Stimulated activated CD4-positive, alpha-beta T cell treated with anti-CD3 and anti-CD28 coated beads, Interleukin-15, amount 100 ng/mL, for 24 hours (primary cell): ENCODE measurements at regions not wholly inside any gene's neighbourhood (a gene's known extent, or its start where the extent isn't known, plus 50 kb on each side); places are given as distances from the start of the nearest gene placed in this dataset.

Experiments used
- DNase-seq: peaks from one replicate; pipeline ENCODE4 v3.0.0-alpha.2; 2020

DNA sequence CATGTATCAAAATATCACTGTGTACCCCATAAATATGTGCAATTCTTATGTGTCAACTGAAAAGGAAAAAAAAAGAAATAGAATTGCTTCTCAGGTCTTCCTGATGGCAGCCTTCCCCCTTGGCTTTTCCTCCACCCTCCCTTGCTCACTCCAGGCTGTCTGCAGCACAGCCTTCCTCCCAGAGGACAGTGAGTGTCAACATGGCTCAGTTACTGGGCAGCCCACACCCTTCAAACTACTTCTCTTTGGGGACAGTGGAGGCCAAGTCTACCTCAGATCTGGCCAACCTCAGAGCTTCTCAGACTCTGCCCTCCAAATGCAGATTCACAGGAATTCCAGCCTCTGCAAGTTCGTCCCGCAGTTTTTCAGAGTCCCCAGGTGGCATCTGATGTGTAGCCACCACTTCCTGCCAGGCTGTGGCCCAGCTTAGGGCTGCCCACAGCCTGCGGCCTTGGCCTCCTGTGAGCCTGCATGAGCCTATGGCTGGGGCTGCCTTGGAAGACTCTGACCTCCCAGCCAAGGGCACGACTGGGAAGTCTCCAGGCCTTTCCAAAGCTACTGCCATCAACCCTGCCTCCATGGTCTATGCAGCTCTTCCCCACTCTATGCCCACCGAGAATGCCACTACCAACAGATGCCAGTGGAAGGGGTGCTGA lies 148.0 kb upstream of the PWP1 start:
- no peak for DNase-seq

DNA sequence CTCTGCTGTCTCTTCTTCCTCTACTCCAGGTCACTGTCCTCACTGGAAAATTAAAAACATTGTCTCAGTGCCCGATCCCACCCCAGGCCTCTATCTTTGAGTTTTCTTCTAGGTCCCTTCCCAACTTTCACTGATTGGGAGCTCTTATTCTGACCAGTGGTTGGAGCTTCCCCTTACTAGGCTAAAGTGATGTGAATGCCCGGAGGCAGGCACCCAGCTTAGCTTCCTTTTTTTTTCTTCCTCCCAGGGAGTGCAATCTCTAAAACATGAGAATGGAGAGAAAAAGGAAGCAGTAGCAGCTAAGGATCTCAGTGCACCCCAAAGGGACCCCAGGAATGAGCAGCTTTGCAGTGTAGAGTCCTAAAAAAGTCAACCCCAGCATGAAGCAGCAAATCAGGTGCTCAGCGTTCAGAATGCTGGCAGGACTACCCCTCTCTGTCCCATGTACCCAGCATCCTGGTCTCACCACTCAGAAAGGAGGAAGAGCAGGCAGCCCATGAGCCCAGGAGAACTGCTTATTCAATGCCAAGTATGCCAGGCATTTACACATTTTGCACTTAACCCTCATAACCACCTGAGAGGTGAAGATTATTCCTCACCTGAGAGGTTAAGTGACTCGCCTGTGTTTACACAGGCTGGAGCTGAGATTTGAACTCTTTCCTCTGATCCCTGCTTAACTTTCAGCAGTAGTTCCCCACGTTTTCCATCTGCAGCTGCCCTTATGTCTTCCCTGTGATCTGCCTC lies 146.2 kb upstream of the PWP1 start:
- no peak for DNase-seq

DNA sequence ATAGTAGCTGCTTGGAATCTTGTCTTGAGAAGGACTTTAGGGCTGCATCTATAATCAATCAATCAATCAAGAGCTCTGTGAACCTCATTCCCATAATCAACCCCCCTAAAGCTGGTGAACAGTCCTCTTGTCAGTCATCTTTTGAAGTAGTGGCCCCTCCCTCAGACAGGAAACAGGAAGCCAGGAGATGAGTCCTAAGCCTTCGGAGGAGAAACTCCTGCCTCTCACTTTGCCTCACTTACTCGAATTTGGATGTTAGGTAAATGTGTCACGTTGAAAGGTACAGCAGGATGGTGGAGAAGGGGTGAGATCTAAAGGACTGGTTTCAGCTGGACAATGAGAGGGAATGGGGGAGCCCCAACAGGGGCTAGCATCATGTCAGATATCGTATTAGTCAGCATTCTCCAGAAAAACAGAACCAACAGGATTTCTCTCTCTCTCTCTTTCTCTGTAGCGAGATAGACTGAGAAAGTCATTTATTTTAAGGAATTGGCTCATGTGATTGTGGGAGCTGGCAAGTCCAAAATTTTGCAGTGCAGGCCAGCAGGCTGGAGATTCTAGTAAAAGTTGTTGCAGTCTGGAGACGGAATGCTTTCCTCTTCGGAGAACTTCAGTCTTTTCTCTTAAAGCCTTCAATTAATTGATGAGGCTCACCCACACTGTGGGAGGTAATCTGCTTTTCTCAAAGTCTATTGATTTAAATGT lies 144.4 kb upstream of the PWP1 start:
- no peak for DNase-seq

DNA sequence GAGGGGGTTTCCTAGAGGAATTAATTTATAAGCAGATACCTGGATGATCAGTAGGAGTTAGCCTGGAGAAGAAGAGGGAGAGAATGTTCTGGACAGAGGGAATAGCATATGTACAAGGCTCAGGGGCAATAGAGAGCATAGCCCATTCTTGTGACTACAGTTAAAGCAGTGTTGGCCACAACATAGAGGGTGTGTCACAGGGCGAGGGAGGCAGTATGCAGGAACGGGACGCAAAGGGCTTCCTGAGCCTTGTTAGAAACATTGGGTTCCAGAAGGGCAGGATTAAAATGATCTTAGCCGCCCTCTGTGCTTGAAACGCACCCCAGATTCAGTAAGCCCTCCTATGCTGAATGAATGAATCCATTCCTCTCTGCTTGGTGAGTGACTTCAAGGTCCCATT lies 142.2 kb upstream of the PWP1 start:
- no peak for DNase-seq

DNA sequence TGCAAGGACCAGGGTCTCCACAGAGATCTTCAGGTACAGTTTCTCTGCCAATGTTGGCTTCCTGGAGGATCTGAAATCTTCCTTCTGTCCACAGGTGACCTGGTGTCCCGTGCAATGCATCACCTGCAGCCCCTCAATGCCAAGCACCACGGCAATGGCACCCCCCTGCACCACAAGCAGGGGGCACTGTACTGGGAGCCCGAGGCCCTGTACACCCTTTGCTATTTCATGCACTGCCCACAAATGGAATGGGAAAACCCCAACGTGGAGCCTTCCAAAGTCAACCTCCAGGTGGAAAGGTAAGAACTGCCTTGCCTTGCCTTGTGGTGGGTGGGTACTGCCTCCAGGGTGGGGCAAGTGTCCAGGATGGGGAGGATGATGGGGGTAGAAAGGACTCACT lies 141.8 kb upstream of the PWP1 start:
- no peak for DNase-seq

DNA sequence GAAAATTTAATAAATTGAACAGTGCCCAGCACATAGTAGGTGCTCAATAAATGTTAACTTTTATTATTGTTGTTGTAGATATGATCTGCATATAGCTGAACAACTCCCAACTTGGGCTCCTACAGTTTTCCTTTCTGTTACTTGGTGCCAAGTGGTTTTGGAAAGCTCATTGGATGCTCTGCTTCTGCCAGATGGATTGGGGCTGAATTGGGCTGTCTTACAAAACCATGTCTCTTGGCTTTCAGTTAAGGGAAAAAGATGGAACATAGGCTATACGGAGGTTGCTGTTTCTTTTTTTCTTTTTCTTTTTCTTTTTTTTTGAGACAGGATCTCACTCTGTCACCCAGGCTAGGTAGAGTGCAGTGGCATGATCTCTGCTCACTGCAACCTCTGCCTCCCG lies 140.7 kb upstream of the PWP1 start:
- DNase-seq = no peak

DNA sequence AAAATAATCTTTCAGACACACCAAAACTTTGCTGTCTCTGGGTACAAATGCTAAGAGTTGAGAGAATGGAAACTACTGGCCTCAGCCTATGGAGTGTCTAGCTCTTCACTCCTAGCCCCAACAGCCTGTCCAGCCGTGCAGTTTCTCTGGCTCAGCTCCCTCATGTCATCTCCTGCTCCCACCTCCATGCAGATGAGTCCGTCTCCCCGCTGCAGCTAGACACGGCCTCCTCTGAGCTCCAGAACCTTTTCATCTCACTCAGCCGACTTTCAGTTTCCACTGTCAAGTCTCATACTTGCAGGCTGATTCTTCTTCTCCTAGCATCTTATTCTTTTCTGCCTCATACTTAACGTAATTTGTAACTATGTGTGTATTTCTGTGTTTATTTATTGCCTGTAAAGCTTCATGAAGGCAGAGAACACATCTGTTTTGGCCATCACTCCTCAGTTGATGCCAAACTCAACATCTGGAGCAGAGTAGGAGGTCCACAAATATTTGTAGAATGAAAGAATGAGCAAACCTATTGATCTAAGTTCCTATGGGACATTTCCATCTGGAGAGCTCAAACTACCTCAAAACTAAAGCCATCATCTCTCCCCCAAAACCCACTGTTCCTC lies 139.8 kb upstream of the PWP1 start:
- no peak for DNase-seq

DNA sequence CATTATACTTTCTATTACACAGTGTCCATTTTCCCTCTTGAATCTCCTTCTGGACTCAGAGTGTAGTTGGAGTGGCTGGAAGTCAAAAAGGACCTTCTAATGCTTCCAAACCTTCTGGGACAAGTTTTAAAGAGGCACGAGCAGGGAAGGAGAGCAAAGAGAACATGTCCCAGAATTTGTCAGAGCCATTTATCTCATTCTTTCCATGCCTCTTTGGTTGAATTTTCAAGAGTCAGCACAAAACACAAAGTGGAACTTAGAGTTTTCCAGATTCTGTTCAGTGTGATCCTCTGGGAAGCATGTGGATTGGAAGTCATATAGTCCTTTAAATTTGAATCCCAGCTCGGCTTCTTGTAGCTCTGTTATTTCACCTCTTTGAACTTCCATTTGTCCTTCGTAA lies 138.2 kb upstream of the PWP1 start:
- no peak for DNase-seq

DNA sequence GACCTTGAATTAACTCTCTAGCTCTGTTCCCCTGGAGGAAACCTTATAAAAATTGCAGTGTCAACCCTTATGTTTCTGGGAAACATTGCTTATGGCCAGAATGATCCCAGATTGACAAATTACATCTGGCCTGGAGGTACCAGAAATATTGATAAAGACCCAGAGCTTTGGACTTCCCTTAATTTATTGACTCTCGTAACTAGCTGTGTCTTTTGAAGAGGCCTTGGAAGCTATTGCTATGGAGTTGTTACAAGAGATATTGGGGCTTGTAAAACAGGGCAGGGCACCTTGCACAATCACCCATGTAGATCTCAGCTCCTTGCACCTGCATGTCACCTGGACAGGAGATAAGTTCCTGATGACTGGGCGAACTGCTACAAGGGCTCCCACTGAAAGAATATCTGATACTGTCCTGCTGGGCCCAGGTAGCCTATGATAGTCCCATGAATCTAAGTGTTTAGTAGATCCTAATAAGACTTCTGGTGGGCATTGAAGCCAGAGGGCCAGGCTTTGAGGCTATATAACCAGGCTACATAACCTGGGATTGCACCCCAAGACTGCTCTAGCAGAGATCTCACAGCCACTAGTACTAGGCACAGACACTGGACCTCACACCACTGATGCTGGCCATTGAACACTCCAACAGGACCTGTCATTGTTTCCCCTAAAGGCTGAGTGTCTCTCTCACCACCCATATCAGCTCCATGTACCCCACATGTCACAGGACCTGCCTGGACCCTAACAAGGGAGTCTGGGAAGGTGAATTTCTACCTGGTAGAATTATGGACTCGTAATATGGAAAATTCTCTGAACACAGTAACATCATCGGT lies 135.7 kb upstream of the PWP1 start:
- no peak for DNase-seq

DNA sequence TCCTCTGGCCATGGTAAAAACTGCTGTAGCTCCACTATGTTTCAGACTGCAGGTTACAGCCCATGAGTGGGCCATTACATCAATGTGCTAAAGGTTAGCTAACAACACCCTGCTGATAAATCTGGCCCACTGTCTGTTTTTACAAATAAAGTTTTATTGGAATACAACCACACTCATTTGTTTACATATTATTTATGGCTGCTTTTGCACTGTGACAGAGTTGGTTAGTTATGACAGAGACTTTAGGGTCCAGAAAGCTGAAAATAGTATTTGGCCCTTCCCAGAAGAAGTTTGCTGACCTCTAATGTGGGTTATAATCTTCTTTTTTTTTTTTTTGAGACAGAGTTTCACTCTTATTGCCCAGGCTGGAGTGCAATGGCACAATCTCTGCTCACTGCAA lies 134.2 kb upstream of the PWP1 start:
- DNase-seq = no peak

DNA sequence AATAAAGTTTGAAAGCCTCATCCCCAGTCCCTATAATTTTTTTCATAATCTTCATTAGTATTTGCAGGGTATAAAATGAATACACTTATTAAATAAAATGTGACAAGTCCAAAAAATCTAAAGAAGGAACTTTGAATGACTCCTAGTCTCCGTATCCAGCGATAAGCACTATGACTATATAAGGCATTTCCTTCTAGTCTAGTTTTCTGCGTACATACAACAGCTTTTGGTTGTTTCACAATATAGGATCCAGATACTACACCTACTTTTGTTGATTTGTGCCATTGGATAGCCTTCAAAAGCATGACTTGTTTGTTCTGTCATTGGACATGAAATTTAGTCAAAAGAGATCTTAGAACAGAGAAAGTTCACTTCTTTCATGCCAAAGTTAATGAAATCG lies 133.3 kb upstream of the PWP1 start:
- DNase-seq = no peak

DNA sequence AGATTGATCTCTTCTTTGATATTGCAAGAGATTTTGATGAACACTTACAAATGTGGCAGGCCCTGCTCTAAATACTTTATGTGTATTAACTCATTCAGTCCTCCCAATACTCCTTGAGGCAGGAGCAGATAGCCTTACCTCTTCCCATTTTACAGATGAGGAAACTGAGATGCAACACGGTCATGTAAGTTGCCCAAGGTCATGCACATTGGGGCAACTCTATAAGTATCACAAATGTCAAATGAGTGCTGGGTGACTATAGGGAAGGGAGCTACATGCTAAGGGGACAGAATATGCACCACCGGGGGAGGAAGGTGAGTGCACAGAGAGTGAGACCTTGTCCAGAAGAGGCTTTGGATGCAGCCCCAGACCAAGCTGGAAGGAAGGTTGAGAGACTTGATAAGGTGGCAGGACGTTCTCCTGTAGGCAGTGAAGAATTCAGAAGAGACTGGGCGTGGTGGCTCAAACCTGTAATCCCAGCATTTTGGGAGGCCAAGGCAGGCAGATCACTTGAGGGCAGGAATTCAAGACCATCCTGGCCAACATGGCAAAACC lies 132.3 kb upstream of the PWP1 start:
- DNase-seq = no peak

DNA sequence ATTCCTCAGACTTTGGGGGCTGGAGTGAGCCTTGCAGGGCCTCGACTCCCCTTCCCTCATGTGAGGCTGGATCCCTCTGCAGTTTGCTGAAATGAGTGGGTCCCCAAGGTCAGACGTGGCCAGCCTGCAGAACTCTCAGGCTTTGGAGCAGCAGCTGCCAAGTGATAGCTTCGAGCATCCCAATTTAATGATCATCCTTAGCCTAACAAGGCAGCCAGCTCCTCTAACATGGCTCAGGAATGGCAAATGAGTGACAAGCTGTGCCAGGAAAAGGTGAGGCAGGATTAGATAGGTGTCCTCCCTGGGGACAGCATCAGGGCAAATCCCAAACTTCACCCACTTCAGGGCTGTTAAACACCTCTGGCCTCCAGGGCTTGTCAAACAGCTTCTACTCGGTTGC lies 130.7 kb upstream of the PWP1 start:
- DNase-seq = no peak

DNA sequence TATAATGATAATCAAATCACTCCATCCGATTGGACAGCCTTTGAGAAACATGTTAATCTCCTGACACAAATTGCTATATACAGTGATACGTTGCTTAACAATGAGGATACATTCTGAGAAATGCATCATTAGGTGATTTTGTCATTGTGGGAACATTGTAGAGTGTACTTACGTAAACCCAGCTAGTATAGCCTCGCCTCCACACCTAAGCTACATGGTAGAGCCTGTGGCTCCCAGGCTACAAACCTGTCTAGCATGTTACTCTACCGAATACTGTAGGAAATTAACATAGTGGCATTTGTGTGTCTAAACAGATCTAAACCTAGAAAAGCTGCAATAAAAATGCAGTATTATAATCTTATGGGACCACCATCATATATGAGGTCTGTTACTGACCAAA lies 128.6 kb upstream of the PWP1 start:
- no peak for DNase-seq

DNA sequence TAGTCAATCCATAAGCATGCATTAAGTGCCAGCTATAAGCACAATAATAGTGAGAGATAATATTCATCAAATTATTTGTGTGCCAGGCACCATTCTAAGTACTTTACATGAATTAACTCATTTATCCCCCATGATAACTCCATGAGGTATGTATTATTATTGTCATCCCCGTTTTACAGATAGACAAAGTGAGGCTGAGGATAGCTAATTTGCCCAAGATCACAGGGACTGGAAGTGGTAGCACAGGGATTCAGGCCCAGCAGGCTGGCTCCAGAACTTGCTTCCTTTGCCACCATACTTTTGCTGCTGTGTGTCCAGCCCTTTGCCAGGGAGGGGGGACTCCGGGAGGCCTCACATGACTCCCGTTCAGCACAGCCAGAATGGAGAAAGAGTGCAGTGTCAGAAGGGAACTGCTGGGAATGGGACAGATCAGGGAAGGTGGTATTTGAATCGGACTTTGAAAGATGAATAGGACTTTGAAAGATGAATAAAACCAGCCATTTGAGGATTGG lies 128.0 kb upstream of the PWP1 start:
- no peak for DNase-seq

DNA sequence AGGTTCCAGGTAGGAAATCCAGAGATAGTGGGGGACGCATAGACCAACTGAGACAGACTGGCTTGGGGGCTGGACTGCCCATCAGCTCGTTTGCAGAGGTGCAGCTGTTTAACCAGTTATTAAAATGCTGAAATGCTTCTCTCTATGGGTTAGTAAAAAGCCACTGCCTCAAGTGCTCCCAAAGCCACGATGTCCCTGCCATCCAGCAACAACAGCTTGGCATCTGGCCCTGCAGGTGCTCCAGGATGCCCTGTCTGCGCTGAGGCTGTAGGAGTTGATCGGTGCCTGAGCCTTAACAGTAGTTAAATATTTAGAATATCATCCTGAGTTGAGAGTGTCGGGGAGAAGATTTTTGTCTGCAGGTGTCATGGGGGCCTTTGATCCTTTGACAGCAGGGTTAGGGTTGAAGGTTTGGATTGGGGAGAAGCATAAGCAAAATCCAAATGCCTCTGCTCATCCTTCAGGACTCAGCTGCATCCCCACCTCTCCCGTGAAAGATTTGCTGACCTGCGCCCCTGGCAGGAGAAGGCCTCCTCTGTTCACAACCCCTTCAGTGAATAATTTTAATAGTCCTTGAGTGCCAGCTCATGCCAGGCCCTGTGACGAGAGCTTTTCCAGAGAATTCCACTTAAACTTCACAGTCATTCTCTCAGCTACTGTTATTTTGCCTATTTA lies 127.3 kb upstream of the PWP1 start:
- no peak for DNase-seq

DNA sequence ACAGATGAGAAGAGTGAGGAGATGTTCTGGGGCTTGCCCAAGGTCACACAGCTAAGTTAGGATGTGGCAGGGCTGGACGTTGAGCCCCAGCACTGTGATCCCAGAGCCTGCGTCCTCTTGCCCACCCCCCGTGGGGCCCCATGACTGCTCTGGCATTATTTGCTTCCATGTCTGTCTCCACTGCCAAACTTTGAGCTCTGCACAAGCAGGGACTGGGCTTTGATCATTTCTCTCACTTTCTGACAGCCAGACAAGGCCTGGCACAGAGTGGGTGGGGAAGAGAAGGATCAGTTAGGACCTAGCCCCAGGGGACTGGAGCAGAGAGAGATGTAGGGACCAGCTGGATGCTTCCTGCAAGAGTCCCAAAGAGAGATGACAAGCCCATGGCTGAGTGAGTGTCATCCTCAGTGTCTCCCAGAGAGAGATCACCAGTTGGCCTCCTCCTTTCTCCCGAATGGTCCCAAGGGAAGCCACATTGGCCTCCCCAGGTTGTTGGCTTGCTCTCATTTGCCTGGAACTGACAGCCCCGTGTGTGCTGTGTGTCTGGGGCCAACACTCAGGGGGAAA lies 126.7 kb upstream of the PWP1 start:
- DNase-seq = no peak

DNA sequence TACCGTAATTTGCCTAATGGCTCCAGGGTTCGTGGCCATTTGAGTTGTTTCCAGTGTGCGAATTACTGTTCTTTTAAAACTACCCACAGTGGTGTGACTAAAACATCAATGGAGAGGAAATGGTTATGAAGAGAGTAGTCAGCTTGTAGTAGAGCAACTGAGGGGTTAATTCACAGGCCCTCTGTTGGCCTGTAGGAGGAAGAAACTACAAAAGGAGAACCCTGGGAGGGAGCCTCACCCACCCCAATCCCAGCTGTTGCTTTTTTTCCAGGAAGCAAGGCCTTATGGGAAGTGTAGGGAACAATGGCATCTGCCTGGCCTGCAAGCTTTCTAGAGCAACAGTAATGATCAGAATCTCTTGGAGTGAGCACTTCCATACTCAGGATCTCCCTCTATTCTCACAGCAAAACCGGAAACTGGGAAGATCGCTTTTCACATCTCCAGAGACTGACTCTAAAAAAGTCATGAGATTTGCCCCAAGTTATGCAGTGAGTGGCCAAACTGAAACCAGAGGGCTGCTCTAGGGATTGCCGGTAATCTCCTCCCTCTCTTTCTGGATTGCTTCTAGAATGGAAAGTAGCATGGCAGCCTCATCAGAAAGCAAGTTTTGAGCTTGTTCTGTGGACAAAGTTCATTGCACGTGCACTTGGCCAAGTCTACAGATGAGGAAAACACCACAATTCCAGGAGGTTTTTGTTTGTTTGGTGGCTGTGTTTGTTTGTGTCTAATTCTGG lies 125.3 kb upstream of the PWP1 start:
- no peak for DNase-seq

DNA sequence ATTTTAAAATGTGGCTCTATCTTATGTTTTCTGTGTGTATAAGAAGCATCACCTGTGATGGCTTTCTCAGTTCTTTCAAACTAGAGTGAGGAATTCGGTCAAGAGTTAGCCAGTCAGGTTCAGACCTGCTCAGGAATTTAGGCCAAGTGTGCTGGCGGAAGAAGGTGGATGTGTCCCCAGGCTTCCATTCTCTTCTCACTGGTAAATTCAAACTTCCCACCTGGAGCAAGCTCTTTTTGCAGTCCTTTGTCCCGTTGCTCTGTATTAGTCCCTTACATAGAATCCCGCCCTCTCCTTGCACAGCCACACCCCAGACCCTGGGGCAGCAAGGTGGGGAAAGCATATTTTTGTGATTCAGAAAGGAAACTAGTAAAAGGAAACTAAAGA lies 124.7 kb upstream of the PWP1 start:
- DNase-seq = no peak

DNA sequence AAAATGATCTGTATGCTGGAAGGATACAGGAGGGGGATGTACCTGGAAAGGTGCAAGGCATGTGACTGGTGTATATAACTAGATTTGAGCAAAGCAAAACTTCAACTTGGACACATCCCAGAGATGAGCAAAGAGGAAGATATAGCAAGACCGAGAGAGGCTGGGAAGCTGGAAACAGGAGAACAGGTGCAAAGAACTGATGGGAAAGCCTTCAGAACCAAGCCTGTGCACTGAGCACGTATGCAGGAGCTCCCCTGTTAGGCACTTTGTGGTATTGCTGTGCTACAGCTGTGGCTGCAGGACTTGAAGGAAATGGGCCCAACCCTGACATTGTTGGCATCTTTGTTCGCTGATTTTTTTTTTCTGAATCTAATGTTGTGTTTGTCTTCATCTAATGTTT lies 120.7 kb upstream of the PWP1 start:
- DNase-seq = no peak

DNA sequence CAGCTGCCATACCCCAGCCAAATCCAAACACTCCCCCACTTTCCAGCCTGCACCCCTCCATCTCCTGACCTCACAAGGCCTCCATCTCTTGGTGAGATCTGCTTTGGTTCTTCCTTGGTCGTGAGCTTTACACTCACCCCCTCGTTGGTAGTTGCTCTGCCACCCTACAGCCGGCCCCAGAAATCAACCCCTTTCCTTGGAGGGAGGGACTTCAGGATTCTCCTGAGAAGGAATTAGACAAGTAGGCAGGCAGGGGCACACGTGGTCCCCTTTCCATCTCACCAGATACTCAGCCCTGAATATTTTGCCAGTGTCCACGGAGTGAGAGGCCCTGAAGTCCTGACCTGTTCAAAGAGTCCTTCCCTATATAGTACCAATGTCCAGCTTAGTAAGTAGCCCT lies 120.0 kb upstream of the PWP1 start:
- no peak for DNase-seq
